IPS-NIHi7 (cell line): ENCODE measurements at regions not wholly inside any gene's neighbourhood (a gene's known extent, or its start where the extent isn't known, plus 50 kb on each side); places are given as distances from the start of the nearest gene placed in this dataset.
"Not testable (repeated sequence)": the region's sequence is repeated elsewhere in the genome, so short reads cannot be mapped to it uniquely, and the experiment has no call there.

ENCODE experiments used
- DNase-seq: peaks from one replicate; pipeline ENCODE4 v3.0.0; 2012; ENCODE audit warnings: mixed read lengths; ENCODE audit errors: extremely low spot score

DNA sequence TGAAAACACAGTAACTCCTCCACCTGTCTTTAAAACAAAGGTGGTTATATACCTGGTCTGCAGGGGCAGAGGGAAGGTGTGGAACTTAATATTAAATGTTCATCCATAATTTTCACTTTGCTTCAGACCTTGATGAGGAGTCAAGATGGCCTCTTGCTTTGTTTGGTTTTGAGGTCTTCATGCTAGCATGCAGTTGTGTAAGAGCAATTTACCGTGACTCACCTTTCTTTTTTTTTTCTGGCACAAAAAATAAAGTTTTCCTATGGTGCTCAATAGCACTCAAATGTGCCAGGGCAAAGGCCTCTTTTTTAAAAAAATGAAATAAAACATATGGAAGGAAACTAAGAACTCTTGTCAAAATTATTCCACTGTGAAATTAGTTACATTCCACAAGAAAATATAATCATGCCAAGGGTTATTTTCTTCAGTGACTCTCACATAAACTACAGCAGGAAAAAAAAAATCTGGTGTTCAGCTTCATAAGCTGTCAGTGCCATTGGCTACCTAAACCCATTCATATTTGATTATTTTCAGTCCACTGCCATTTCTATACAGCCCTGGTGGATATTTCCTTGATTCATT is 128.2 kb downstream of the SLC7A11 start:
- no peak for DNase-seq

DNA sequence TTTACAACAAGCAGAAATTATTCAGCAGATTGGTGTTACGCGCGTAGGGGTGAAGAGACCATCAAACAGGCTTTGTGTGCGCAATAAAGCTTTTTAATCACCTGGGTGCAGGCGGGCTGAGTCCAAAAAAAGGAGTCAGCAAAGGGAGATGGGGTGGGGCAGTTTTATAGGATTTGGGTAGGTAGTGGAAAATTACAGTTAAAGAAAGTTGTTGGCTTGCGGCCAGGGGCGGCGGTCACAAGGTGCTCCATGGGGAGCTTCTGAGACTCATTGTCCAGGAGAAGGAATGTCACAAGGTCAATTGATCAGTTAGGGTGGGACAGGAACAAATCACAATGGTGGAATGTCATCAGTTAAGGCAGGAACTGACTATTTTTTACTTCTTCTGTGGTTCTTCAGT is 129.3 kb downstream of the SLC7A11 start:
- not testable (repeated sequence) for DNase-seq

DNA sequence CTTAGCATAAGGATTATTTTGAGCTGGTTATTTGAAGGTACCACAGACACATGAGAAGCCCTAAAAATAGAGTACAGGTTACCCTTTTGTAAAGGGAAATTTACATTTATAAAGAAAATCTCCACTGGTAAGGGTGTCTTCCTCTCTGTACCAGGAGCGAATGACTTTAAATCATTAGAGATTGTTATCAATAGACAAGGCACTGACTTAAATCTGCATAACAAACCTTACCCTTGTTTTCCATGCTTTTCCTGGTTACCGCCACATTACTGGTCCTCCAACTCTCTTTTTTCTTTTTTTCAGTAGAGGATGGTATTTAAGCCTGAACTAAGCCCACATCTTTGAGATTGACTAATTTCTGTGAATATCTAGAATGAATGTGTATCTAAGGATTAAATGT is 129.8 kb downstream of the SLC7A11 start:
- no peak for DNase-seq

DNA sequence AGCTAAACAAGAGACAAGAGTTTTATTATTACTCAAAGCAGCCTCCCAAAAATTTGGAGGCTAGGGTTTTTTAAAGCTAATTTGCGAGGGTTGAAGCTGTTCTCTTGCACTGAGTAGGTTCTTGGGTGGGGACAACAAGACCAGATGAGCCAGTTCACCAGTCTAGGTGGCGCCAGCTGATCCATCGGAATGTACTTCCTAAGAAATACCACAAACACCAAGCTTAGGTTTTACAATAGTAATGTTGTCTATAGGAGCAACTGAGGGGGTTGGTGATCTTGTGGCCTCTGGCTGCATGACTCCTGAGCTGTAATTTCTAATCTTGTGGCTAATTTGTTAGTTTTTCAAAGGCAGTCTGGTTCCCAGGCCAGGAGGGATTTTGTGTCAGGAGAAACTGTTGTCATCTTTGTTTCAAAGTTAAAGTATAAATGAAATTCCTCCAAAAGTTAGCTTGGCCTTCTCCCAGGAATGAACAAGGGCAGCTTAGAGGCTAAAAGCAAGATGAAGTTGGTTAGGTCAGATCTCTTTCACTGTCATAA is 130.6 kb downstream of the SLC7A11 start:
- peak; percentile 18 for DNase-seq

DNA sequence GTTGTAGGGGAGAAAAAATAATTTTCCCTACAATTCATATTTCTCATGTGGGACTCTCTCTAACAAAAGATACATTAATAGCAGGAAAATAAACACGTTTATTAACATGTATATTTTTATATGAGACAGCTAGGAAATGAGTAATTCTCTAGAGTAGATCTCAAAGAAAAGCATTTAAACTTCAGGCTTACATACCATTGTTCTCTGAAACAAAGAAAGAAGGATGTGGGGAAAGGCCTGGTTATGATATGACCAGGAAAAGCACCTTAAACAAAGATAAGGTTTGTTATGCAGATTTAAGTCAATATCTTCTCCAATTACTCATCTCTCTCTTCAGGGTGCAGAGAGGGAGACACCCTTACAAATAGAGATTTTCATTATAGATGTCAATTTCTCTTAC is 131.3 kb downstream of the SLC7A11 start:
- no peak for DNase-seq

DNA sequence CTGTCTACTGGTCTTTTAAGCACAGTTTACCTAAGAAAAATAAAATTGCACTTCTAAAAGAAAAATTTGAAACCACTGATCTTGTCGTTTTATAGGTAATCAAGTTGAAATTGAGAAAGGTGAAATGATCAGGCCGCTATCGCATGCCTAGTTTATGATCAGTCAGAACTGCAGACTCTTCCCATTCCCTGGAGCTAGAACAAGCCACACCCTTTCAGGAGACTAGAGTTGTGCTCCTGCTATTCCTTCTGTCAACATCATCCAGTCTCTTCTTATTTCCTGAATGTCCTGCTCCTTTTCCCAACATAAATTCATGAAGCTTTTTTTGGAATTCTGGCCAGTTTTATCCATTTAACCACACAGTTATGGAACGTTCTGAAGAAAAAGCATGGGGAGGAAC is 135.1 kb downstream of the SLC7A11 start:
- DNase-seq = no peak

DNA sequence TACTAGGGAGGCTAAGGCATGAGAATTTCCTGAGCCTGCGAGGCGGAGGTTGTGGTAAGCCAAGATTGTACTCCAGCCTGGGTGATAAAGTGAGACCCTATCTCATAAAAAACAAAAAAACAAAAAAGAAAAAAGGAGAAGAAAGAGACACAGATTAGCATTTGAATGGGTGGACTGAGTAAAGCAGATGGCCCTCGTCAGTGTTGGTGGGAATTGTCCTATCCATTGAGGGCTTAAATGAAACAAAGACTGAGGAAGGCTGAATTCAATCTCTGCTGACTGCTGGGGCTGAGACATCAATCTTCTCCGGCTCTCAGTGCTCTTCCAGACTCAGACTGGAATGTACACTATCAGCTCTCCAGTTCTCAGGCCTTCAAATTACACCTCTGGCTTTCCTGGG is 136.8 kb downstream of the SLC7A11 start:
- no peak for DNase-seq

DNA sequence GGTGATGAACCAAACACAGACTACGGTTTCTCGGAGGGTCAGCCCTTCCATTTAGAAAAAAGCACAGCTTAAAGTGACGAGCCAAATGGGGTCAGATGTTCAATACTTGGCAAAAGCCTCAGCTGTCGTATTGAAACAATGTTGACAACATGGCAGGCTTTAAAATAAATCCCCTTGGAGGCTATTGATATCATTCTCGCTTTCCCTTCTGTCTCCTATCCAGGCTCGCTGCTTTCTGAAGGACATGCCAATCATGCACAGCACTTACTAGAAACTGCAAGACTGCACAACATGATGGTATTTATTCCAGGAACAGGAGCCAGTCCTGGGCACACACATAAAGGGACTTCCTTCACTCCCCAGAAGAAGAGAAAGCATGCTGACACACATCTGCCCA is 137.9 kb downstream of the SLC7A11 start:
- DNase-seq = no peak

DNA sequence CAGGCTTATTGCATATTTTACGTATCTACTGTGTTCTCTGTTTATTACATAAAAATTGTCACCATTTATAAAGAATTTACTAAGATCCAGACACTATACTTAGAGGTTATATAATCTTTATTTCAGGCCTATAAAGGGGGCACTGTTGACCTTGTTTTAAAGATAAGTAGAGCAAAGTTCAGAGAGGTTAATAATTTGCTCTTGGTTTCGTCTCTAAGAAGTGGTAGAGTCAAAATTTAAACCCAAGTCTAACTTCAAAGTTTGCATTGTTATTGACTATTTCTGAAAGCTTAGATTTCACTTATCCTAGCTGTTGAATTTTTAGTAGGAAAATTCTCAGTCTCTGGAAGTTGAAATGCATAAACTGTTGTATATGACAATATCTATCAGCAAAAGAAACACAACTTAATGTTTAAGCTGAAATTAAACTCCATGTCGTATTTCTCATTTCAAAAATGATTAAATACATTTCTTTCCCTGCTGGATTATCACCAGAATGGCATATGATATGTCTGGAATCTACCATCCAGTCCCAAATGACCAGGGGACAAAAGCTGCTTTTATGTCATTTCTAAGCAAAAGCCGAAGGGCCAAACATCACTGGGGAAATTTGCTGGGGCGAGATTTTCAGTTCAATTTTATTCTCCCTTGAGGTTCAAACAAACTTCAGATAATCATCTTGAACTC is 138.4 kb downstream of the SLC7A11 start:
- no peak for DNase-seq

DNA sequence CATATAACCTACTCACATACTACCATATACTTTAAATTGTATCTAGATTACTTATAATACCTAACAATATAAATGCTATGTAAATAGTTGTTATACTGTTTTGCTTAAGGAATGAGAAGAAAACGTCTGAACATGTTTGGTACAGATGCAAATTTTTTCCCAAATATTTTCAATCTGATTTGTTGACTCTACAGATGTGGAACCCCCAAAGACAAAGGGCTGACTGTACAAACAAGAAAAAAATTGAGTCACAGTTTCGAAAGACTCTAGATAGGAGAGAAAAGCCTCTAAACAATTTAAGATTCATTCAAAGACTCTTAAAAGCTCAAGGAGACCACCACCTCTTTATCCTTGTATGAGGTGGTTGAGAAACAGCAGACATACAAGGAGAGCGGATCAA is 142.8 kb downstream of the SLC7A11 start:
- no peak for DNase-seq

DNA sequence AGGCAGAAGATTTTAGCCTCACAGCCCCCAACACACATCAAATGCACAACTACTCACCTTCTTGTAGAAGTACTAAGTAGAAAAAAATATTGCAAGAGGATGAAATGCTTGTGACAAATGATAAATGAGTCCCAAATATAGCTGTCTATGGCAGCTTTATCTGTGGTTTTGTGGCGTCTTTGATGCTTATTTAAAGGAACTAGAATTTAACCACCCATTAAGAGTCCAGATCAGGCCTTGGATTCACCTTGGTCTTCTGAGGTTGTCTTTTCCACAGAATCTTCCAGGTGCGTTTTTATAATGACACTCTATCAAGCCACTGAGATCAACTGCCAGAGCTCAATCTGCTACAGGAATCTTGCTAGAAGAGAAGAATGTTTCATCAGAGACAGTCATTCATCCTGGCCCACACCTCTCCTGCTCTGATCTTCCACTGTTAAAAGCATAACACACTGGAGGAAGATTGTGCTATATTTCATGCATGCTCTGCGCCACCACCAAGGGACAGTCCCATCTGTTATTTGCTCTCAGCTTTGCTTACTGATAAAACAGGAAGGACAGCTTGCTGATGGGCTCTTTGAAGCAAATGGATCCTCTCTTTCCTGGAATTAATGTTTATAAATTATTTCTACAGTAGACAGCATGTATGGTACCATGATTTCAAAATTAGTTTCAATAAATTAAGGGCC is 144.1 kb downstream of the SLC7A11 start:
- DNase-seq = no peak

DNA sequence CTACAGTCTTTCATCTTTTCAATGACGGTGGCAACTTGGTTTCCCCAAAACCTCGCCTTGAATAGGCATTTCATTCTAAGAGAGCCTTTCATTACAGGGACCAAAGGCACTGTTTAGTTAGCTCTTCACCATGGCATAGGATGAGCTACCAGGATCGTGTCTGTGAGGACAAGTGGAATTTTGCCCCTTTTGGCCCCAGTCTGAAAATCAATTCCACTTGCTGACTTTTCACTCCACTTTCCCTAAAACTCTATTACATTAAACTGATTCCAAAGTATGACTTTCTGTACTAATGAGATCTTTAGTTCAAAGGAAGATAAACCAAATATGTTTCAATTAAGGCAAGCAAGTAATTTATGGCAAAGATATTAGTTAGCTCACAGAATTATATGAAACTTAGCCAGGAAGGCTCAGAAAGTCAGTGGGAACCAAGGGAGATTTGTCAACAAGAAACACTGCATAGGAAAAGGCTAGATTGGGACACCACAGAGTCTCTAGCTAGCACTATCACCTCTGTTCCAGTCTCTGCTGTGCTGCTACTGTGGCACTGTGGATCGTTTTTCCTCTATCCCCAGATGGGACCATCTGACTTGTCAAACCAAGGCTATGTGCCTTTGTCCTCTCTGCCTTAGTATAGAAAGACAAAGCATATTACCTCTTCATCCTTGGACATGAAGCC is 145.6 kb downstream of the SLC7A11 start:
- DNase-seq = no peak

DNA sequence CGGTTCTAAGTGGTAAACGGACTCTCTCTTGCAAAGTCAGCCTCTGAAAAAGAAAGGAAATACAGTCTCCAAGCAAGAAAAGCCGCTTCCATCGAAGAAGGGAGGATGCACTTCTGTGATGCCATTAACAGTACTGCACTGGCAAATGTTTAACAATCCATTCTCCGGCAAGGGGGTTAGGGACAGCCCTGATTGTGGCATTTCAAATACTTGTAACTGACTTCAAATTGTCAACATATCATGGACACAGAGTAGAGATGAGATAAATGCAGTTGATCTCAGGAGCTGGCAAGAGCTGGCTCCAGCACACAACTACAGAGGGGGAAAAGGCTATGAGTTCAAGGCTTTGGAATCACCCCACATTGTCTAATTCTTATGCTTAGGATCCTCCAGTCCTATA is 146.8 kb downstream of the SLC7A11 start:
- no peak for DNase-seq

DNA sequence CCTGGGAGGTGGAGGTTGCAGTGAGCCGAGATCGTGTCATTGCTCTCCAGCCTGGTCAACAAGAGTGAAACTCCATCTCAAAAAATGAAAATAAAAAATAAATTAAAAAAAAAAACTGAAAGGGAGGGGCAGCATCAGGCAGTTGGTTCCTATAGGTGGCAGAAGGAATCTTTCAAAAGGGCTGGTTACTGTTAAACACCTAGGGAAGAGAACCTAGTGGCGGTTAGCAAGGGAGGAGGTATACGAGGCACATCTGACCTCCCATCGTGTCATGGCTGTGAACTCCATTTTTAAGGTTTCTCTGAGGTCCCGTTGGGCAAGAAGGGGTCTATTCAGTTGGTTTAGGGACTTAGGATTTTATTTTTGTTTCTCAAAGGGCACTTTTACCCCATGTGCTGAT is 150.1 kb downstream of the SLC7A11 start:
- DNase-seq = no peak

DNA sequence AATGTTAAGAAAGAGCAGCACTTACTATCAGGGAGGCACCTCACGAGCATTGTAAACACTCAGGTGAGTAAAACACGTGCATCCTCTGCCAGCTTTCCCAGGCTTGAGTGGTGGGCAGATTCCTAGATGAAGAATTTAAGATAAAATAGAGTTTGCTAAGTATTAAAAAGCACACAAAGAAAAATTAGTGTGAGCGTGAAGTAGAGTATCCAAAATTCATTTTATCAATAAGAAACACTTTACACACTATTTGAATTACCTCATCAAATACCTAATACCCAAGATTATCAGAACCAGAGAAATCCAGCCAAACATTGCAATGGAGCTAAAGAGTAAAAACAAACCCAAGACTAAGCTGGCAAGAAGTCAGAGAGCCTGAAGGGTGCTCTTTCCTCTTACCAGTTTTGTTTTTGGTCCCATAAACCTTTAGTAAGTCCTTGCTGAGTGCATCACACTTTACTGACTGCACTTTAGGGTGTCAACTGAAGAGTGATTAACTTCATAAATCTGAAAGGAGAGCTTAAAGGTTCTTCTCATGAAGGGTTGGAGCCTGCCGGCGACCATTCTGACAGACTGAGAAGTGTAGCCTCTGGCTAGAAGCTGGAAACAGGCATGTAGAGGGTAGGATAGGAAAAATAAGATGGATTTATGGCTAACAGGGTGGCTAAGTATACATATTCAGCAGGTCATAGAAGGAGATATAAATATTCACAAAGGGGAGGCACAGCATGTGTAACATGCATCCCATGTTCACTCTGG is 151.1 kb downstream of the SLC7A11 start:
- no peak for DNase-seq

DNA sequence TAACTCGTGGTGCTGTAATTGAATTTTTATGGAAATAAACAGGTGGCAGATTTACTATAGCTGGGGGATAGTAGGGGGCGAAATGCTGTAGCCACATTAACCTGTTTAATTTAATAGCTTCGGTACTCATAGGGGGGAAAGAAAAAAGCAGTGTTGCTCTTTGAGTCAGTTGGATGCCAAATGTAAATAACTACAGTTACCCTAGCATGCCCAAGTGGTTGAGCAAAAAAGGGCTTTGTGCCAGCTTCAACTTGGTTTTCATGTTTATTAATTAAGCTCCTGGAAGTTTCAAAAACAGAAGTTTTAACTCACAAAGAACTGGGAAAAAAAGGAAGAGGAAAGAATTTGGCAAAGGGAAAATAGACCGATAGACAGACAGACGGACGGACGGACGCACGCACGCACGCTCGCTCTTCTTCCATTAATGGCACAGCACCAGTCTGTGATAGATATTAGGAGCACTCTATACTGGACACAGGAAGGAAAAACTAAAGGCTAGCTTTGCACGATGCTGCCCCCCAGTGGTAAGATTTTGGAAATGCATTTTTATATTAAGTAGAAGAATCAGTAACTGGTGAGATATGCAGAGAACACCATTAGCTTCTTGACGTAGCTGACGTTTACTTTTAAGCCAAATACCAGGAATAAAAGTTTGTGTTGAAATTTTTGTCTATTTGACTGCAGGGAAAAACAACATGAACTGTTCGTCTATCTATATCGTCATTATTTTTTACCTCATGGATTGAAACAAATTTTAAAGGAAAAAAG is 151.8 kb downstream of the SLC7A11 start:
- DNase-seq = peak; percentile 75

DNA sequence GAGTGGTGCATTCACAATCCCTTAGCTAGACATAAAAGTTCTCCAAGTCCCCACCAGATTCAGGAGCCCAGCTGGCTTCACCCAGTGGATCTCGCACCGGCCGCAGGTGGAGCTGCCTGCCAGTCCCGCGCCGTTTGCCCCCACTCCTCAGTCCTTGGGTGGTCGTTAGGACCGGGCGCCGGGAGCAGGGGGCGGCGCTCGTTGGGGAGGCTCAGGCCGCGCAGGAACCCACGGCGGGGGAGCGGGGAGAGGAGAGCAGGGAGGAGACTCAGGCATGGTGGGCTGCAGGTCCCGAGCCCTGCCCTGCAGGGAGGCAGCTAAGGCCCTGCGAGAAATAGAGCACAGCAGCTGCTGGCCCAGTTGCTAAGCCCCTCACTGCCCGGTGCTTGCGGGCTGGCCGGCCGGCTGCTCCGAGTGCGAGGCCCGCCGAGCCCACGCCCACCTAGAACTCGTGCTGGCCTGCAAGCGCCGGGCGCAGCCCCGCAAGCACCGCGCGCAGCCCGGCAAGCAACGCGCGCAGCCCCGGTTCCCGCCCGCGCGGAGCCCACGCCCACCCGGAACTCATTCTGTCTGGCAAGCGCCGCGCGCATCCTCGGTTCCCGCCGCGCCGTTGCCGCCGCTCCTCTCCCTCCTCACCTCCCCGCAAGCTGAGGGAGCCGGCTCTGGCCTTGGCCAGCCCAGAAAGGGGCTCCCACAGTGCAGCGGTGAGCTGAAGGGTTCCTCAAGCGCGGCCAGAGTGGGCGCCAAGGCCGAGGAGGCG is 153.5 kb downstream of the SLC7A11 start:
- DNase-seq = no peak

DNA sequence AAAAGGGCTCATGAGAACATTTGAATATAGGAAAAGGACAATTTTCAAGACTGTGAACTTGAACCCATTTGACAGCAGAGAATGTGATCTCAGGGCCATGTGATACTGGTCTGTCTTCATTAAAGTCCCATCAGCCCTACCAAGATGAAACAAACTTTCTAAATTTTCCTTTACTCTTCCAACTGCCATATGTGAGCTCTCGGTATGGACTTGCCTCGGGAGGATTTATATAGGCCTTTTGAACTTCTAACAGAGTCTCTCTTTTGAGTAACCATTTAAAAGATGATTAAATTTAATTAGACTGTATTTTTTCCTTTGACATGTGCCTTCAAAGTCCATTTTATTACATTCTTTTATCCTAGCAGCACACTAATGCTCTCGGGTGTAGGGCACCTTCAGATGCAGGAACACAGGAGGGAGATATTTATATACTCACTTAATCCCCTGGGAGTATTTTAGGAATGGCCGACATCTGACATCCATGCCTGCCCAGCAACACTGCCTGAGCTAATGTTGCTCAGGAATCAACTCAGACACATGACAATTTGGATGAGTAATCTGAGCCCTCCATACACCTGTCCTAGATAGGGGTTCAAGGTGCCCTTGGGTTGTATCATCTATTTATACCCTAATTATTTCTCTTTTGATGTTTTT is 155.0 kb downstream of the SLC7A11 start:
- DNase-seq = no peak

DNA sequence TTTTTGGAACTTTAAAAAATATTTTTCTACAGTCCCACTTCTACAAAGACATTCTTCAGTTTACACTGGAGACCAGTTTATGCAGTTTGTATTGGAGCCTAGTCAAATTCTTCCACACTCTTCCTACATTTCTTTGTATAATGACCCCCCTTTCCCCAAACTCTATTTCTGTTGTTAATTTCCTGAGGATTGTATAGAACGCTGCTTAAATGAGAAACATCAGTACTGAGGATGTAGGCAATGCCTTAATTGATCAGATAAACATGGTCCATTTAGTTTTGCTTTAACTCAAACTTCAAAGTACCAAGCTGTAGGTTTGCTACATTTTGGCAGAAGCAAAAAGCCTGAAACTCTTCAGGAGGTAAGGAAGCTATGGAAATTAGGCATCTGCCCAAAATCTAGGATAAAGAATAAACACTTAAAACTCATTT is 155.5 kb downstream of the SLC7A11 start:
- no peak for DNase-seq
